ENCODE measurements at regions not wholly inside any gene's neighbourhood (a gene's known extent, or its start where the extent isn't known, plus 50 kb on each side); places are given as distances from the start of the nearest gene placed in this dataset.

DNA sequence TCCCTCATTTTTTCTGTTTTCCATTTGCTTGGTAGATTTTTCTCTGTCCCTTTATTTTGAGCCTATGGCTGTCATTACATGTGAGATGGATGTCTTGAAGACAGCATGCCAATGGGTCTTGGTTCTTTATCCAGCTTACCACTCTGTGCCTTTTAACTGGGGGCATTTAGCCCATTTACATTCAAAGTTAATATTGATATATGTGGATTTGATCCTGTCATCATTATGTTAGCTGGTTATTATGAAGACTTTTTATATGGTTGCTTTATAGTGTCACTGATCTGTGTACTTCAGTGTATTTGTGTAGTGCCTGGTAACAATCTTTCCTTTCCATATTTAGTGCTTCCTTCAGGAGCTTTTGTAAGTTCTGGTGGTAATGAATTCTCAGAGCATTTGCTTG lies 89.3 kb upstream of the UNC5B start:
- Histone ChIP-seq H3K4me1 (ENCODE audit: control insufficient read depth in 1 of 2, insufficient read depth in 2 of 2, low read length in 2 of 2) (no peaks in the 10 kb centered on the region), H2AFZ (ENCODE audit: low read depth, low read length, poor library complexity, severe bottlenecking) (no peak overlapping the region), H4K20me1 (ENCODE audit: insufficient read depth) (no peaks in the 10 kb centered on the region), H3K4me2 (ENCODE audit: low read length) (no peak overlapping the region), H3K4me3 (replicated peaks in 1 of 2; ENCODE audit: low read depth in 1 of 2, low read length in 2 of 2) (no peak overlapping the region), H3K79me2 (ENCODE audit: insufficient read depth, low read length) (no peaks in the 10 kb centered on the region), H3K9me3 (ENCODE audit: control insufficient read depth in 1 of 2, insufficient read depth in 1 of 2, low read depth in 1 of 2, low read length in 2 of 2) (no peaks in the 10 kb centered on the region), H3K27me3 (ENCODE audit: insufficient read depth, low read length) (no peaks in the 10 kb centered on the region), H3K9ac (ENCODE audit: low read length) (no peak overlapping the region), H3K9me2 (ENCODE audit: insufficient read depth) (no peaks in the 10 kb centered on the region), H3K36me3 (ENCODE audit: control insufficient read depth in 1 of 2, insufficient read depth in 2 of 2, low read length in 2 of 2) (no peaks in the 10 kb centered on the region), H3K27ac (ENCODE audit: low read depth, low read length) (no peak overlapping the region)
- ATAC-seq (no peak), DNase-seq (ENCODE audit: low read depth, low spot score) (no peak)
- TF ChIP-seq CBX3 (IDR thresholded peaks at IDR 0.05; ENCODE audit: low read depth) (no peak), SIN3A (IDR thresholded peaks at IDR 0.05; ENCODE audit: low read depth) (no peak), ELF1 (IDR thresholded peaks at IDR 0.05; ENCODE audit: borderline replicate concordance, low read depth) (no peak)
- TF ChIP-seq, protein P1, sequence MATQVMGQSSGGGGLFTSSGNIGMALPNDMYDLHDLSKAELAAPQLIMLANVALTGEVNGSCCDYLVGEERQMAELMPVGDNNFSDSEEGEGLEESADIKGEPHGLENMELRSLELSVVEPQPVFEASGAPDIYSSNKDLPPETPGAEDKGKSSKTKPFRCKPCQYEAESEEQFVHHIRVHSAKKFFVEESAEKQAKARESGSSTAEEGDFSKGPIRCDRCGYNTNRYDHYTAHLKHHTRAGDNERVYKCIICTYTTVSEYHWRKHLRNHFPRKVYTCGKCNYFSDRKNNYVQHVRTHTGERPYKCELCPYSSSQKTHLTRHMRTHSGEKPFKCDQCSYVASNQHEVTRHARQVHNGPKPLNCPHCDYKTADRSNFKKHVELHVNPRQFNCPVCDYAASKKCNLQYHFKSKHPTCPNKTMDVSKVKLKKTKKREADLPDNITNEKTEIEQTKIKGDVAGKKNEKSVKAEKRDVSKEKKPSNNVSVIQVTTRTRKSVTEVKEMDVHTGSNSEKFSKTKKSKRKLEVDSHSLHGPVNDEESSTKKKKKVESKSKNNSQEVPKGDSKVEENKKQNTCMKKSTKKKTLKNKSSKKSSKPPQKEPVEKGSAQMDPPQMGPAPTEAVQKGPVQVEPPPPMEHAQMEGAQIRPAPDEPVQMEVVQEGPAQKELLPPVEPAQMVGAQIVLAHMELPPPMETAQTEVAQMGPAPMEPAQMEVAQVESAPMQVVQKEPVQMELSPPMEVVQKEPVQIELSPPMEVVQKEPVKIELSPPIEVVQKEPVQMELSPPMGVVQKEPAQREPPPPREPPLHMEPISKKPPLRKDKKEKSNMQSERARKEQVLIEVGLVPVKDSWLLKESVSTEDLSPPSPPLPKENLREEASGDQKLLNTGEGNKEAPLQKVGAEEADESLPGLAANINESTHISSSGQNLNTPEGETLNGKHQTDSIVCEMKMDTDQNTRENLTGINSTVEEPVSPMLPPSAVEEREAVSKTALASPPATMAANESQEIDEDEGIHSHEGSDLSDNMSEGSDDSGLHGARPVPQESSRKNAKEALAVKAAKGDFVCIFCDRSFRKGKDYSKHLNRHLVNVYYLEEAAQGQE (IDR thresholded peaks at IDR 0.05; ENCODE audit: low read depth): no peak
- intact Hi-C loops (cut with micrococcal nuclease): no loop called here
- BruUV-seq (replicated peaks): no TSS peak
- ChIA-PET CTCF (no interaction called here), RAD21 (ENCODE audit: low non-redundant PET in 1 of 2, low total read pairs in 2 of 2, uncharacterized antibody in 2 of 2, unreplicated experiment in 2 of 2) (no interaction called here), POLR2A (no interaction called here)

DNA sequence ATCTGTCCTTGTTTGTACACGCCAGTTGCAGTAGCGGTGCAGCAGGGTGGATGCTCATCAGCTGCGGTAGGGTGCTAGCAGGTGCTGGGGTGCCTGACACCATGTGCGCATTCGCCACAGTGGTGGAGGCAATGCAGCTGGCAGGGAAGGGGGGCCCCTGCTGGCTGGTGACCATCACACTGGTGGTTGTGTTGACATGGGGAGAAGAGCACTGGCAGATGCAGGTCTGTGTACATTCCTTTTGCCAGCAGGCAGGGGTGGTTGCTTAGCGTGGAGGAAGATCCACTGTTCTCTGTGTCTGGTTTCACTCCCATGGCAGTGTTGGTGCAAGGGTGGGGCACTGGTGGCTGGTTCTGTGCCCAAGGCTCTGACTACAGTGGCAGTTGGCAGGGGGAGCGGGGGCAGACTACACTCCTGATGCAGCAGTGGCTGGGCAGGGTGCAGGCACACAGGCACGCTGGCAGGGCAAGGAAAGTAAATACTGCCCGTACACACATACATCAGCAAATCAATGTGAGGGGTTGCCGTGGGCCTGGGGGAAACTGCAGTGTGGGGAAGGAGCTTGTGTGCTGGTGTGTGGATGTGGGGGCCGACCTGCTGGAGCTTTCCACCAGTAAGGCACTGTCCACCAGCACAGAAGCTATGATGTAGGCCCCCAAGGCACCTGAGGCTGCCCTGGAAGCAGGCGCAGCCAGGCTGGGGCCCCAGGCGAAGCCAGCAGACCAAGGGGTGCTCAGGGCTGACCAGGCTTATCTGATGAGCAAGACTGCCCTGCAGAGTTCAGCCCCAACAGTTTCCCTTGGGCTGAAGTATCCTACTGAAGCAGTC lies 87.2 kb upstream of the UNC5B start:
- CTCF ChIA-PET: no interaction called here
- no peaks in the 10 kb centered on the region for H3K27me3 ChIP-seq (ENCODE audit: insufficient read depth, low read length)
- no peak for TF ChIP-seq ZFX (IDR thresholded peaks at IDR 0.05)
- TF ChIP-seq RAD21 (IDR thresholded peaks at IDR 0.05; ENCODE audit: low read depth): no peak
- TF ChIP-seq JUND (IDR thresholded peaks at IDR 0.05): no peak
- no peak for TF ChIP-seq ZNF274 (IDR thresholded peaks at IDR 0.05; ENCODE audit: low read depth, low read length)
- no peak for TF ChIP-seq TCF7L2 (IDR thresholded peaks at IDR 0.05; ENCODE audit: borderline replicate concordance, extremely low read depth, insufficient read depth, insufficient read length)
- TF ChIP-seq, protein P2, sequence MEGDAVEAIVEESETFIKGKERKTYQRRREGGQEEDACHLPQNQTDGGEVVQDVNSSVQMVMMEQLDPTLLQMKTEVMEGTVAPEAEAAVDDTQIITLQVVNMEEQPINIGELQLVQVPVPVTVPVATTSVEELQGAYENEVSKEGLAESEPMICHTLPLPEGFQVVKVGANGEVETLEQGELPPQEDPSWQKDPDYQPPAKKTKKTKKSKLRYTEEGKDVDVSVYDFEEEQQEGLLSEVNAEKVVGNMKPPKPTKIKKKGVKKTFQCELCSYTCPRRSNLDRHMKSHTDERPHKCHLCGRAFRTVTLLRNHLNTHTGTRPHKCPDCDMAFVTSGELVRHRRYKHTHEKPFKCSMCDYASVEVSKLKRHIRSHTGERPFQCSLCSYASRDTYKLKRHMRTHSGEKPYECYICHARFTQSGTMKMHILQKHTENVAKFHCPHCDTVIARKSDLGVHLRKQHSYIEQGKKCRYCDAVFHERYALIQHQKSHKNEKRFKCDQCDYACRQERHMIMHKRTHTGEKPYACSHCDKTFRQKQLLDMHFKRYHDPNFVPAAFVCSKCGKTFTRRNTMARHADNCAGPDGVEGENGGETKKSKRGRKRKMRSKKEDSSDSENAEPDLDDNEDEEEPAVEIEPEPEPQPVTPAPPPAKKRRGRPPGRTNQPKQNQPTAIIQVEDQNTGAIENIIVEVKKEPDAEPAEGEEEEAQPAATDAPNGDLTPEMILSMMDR (IDR thresholded peaks at IDR 0.05 in 2 of 3, conservative IDR thresholded peaks at IDR 0.05 in 1 of 3; ENCODE audit: borderline replicate concordance in 1 of 3, insufficient read depth in 1 of 3, low read depth in 2 of 3, low read length in 2 of 3): no peak
- no peak for TF ChIP-seq CBX3 (IDR thresholded peaks at IDR 0.05; ENCODE audit: low read depth)
- no peak for TF ChIP-seq CEBPB (IDR thresholded peaks at IDR 0.05; ENCODE audit: low read depth)
- TF ChIP-seq EGR1 (IDR thresholded peaks at IDR 0.05; ENCODE audit: low read depth): no peak

More for the DNA sequence above, 87.2 kb upstream of the UNC5B start:
- Histone ChIP-seq H3K4me2 (ENCODE audit: low read length) (no peak overlapping the region), H3K27ac (ENCODE audit: low read depth, low read length) (no peak overlapping the region), H3K4me1 (ENCODE audit: control insufficient read depth in 1 of 2, insufficient read depth in 2 of 2, low read length in 2 of 2) (peaks cover 0 to 8% of the 10 kb centered on the region in 2 experiments; a peak in 1 of 4 replicates), H3K9me2 (ENCODE audit: insufficient read depth) (no peaks in the 10 kb centered on the region), H3K79me2 (ENCODE audit: insufficient read depth, low read length) (no peaks in the 10 kb centered on the region), H3K36me3 (ENCODE audit: control insufficient read depth in 1 of 2, insufficient read depth in 2 of 2, low read length in 2 of 2) (no peaks in the 10 kb centered on the region), H3K4me3 (replicated peaks in 1 of 2; ENCODE audit: low read depth in 1 of 2, low read length in 2 of 2) (no peak overlapping the region), H3K9ac (ENCODE audit: low read length) (no peak overlapping the region), H2AFZ (ENCODE audit: low read depth, low read length, poor library complexity, severe bottlenecking) (no peak overlapping the region), H3K9me3 (ENCODE audit: control insufficient read depth in 1 of 2, insufficient read depth in 1 of 2, low read depth in 1 of 2, low read length in 2 of 2) (no peaks in the 10 kb centered on the region), H4K20me1 (ENCODE audit: insufficient read depth) (no peaks in the 10 kb centered on the region)
- no TSS peak for BruUV-seq (replicated peaks)
- intact Hi-C loops (cut with micrococcal nuclease): no loop called here
- ChIA-PET RAD21 (ENCODE audit: low non-redundant PET in 1 of 2, low total read pairs in 2 of 2, uncharacterized antibody in 2 of 2, unreplicated experiment in 2 of 2) (no interaction called here), POLR2A (no interaction called here)
- no peak for ATAC-seq
- no peak for DNase-seq (ENCODE audit: low read depth, low spot score)

Measured in HCT116 (cell line).